ENCODE measurements at regions not wholly inside any gene's neighbourhood (a gene's known extent, or its start where the extent isn't known, plus 50 kb on each side); places are given as distances from the start of the nearest gene placed in this dataset.

DNA sequence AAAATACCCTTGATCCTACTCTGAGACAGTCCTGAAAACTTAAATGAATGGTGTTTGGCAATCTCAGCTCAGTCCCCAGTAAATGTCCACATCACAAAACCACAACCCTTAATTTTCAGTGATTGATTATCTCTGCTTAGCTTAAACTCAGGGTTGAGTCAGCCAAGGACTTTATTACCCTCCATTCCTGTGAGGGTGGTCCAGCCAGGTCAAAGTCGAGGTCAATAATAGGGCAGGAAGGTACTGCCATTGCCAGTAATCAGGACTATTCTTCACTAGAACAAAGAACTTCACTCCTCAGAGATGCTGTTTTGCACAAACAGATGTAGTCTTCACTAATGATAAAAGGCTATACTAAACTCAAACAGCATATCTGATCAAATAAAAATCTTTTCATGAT, 499.4 kb downstream of the ISL1 start (continued):
- TF ChIP-seq, protein P1, sequence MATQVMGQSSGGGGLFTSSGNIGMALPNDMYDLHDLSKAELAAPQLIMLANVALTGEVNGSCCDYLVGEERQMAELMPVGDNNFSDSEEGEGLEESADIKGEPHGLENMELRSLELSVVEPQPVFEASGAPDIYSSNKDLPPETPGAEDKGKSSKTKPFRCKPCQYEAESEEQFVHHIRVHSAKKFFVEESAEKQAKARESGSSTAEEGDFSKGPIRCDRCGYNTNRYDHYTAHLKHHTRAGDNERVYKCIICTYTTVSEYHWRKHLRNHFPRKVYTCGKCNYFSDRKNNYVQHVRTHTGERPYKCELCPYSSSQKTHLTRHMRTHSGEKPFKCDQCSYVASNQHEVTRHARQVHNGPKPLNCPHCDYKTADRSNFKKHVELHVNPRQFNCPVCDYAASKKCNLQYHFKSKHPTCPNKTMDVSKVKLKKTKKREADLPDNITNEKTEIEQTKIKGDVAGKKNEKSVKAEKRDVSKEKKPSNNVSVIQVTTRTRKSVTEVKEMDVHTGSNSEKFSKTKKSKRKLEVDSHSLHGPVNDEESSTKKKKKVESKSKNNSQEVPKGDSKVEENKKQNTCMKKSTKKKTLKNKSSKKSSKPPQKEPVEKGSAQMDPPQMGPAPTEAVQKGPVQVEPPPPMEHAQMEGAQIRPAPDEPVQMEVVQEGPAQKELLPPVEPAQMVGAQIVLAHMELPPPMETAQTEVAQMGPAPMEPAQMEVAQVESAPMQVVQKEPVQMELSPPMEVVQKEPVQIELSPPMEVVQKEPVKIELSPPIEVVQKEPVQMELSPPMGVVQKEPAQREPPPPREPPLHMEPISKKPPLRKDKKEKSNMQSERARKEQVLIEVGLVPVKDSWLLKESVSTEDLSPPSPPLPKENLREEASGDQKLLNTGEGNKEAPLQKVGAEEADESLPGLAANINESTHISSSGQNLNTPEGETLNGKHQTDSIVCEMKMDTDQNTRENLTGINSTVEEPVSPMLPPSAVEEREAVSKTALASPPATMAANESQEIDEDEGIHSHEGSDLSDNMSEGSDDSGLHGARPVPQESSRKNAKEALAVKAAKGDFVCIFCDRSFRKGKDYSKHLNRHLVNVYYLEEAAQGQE (IDR thresholded peaks at IDR 0.05; ENCODE audit: low read depth, low read length): no peak
- TF ChIP-seq RUNX3 (IDR thresholded peaks at IDR 0.05; ENCODE audit: low read length): no peak

DNA sequence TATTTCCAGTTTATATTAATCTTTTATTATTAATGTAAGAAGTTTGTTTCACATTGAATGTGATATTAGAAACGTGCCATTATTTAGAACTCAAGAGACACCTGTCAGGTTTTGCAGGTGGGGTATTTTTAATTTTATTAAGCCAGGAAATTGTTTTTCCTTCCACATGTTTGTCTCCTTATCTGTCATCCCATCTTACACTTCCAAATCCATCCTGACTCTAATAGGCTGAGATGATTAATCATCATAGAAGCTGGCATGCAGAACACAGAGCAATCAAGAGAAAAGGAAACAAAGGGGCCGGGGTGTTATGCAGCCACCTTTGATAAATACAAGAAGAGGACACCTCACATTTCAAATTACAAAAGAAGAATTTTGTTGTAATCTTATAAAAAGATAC, 506.5 kb downstream of the ISL1 start:
- POLR2A ChIA-PET: interaction anchor here (0.6 kb wide), 1 partner anchor 51 kb away, joined by 5 read pairs; no protein-coding TSS in a partner anchor
- Histone ChIP-seq H3K4me2 (ENCODE audit: control insufficient read depth, insufficient read depth) (no peak overlapping the region), H3K4me3 (no peak overlapping the region), H3K27ac (ENCODE audit: control insufficient read depth, insufficient read depth) (no peak overlapping the region), H2AFZ (ENCODE audit: control insufficient read depth, low read depth, low read length) (no peak overlapping the region), H3K4me1 (ENCODE audit: control insufficient read depth, insufficient read depth, low read length) (no peaks in the 10 kb centered on the region), H4K20me1 (ENCODE audit: control insufficient read depth, insufficient read depth) (no peaks in the 10 kb centered on the region), H3K79me2 (ENCODE audit: control insufficient read depth, insufficient read depth, low read length) (no peaks in the 10 kb centered on the region), H3K9me3 (replicated peaks; ENCODE audit: control insufficient read depth, insufficient read depth, low read length) (no peaks in the 10 kb centered on the region), H3K36me3 (ENCODE audit: control insufficient read depth in 2 of 2, insufficient read depth in 2 of 2, low read length in 1 of 2) (no peaks in the 10 kb centered on the region), H3K27me3 (replicated peaks in 1 of 2; ENCODE audit: control insufficient read depth in 2 of 2, insufficient read depth in 2 of 2, low read length in 1 of 2) (no peaks in the 10 kb centered on the region), H3K9ac (ENCODE audit: control insufficient read depth, insufficient read depth, low read length) (no peak overlapping the region)
- intact Hi-C loops (cut with micrococcal nuclease; ENCODE audit: unreplicated experiment): no loop called here
- BruUV-seq (replicated peaks): no TSS peak
- RAD21 ChIA-PET (ENCODE audit: unreplicated experiment): no interaction called here
- FAIRE-seq: no peak
- CTCF ChIA-PET: no interaction called here
- in situ Hi-C loops (cut with MboI): no loop called here
- WGBS (ENCODE audit: insufficient coverage, insufficient replicate concordance, low lambda C conversion rate, missing lambda C conversion rate): 0% methylated on average over 2 of the region's 2 CpGs
- no peak for DNase-seq (ENCODE audit: low read depth, low spot score)
- ATAC-seq: no peak
- SMC1A ChIA-PET (ENCODE audit: uncharacterized antibody, unreplicated experiment): interaction anchor here (1.3 kb wide), 1 partner anchor 29 kb away, joined by 3 read pairs; no protein-coding TSS in a partner anchor
- TF ChIP-seq, protein P2, sequence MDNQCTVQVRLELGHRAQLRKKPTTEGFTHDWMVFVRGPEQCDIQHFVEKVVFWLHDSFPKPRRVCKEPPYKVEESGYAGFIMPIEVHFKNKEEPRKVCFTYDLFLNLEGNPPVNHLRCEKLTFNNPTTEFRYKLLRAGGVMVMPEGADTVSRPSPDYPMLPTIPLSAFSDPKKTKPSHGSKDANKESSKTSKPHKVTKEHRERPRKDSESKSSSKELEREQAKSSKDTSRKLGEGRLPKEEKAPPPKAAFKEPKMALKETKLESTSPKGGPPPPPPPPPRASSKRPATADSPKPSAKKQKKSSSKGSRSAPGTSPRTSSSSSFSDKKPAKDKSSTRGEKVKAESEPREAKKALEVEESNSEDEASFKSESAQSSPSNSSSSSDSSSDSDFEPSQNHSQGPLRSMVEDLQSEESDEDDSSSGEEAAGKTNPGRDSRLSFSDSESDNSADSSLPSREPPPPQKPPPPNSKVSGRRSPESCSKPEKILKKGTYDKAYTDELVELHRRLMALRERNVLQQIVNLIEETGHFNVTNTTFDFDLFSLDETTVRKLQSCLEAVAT (IDR thresholded peaks at IDR 0.05): no peak
- TF ChIP-seq DPF2 (IDR thresholded peaks at IDR 0.05) (no peak), BRCA1 (IDR thresholded peaks at IDR 0.05; ENCODE audit: low read depth, low read length) (no peak), ZSCAN29 (IDR thresholded peaks at IDR 0.05) (no peak), RUNX3 (IDR thresholded peaks at IDR 0.05; ENCODE audit: low read length) (no peak), MXI1 (IDR thresholded peaks at IDR 0.05; ENCODE audit: low read depth, low read length) (no peak), PAX5 (IDR thresholded peaks at IDR 0.05; ENCODE audit: borderline replicate concordance, low read depth, low read length) (no peak), MTA2 (IDR thresholded peaks at IDR 0.05; ENCODE audit: low read depth) (no peak), CHD4 (IDR thresholded peaks at IDR 0.05) (no peak), BCL11A (IDR thresholded peaks at IDR 0.05; ENCODE audit: low read depth, low read length) (no peak), TARDBP (IDR thresholded peaks at IDR 0.05; ENCODE audit: borderline replicate concordance) (no peak)
- TF ChIP-seq, protein P3, sequence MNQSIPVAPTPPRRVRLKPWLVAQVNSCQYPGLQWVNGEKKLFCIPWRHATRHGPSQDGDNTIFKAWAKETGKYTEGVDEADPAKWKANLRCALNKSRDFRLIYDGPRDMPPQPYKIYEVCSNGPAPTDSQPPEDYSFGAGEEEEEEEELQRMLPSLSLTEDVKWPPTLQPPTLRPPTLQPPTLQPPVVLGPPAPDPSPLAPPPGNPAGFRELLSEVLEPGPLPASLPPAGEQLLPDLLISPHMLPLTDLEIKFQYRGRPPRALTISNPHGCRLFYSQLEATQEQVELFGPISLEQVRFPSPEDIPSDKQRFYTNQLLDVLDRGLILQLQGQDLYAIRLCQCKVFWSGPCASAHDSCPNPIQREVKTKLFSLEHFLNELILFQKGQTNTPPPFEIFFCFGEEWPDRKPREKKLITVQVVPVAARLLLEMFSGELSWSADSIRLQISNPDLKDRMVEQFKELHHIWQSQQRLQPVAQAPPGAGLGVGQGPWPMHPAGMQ (IDR thresholded peaks at IDR 0.05; ENCODE audit: borderline replicate concordance): no peak
- TF ChIP-seq, protein P4, sequence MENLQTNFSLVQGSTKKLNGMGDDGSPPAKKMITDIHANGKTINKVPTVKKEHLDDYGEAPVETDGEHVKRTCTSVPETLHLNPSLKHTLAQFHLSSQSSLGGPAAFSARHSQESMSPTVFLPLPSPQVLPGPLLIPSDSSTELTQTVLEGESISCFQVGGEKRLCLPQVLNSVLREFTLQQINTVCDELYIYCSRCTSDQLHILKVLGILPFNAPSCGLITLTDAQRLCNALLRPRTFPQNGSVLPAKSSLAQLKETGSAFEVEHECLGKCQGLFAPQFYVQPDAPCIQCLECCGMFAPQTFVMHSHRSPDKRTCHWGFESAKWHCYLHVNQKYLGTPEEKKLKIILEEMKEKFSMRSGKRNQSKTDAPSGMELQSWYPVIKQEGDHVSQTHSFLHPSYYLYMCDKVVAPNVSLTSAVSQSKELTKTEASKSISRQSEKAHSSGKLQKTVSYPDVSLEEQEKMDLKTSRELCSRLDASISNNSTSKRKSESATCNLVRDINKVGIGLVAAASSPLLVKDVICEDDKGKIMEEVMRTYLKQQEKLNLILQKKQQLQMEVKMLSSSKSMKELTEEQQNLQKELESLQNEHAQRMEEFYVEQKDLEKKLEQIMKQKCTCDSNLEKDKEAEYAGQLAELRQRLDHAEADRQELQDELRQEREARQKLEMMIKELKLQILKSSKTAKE (IDR thresholded peaks at IDR 0.05; ENCODE audit: low read depth, poor library complexity, severe bottlenecking): no peak

Data from GM12878 (cell line).